ENCODE measurements at regions not wholly inside any gene's neighbourhood (a gene's known extent, or its start where the extent isn't known, plus 50 kb on each side); places are given as distances from the start of the nearest gene placed in this dataset.
"Not testable (repeated sequence)": the region's sequence is repeated elsewhere in the genome, so short reads cannot be mapped to it uniquely, and the experiment has no call there.

- 82 to 91% methylated on average over 6 of the region's 6 CpGs for WGBS, 2 donors
- no peak overlapping the region for H3K27ac ChIP-seq
- H3K4me3 ChIP-seq, result no peak overlapping the region
- H3K27me3 ChIP-seq, result no peaks in the 10 kb centered on the region
- intact Hi-C loops (cut with DNase I; ENCODE audit: low total_unique reads), result no loop called here
- H3K9me3 ChIP-seq, result no peaks in the 10 kb centered on the region
- H3K4me1 ChIP-seq, result no peaks in the 10 kb centered on the region
- TF ChIP-seq CTCF (IDR thresholded peaks at IDR 0.05), result no peak
- TF ChIP-seq POLR2A (IDR thresholded peaks at IDR 0.05), result no peak
- H3K36me3 ChIP-seq (ENCODE audit: low read depth, missing control alignments), result no peaks in the 10 kb centered on the region
- no peak for DNase-seq
Observed at GRCh38 chr13:109401891-109402290, 384.5 kb downstream of the IRS2 start.

GRCh38 chr13:109401307-109401706 lies 385.1 kb downstream of the IRS2 start:
- 57 to 68% methylated on average over 9 of the region's 9 CpGs for WGBS, 2 donors
- Histone ChIP-seq H3K9me3 (no peaks in the 10 kb centered on the region), H3K4me1 (no peaks in the 10 kb centered on the region), H3K27ac (no peak overlapping the region), H3K27me3 (no peaks in the 10 kb centered on the region), H3K36me3 (ENCODE audit: low read depth, missing control alignments) (no peaks in the 10 kb centered on the region), H3K4me3 (no peak overlapping the region)
- no peak for TF ChIP-seq CTCF (IDR thresholded peaks at IDR 0.05)
- TF ChIP-seq POLR2A (IDR thresholded peaks at IDR 0.05), result no peak
- intact Hi-C loops (cut with DNase I; ENCODE audit: low total_unique reads), result no loop called here
- no peak for DNase-seq

DNA sequence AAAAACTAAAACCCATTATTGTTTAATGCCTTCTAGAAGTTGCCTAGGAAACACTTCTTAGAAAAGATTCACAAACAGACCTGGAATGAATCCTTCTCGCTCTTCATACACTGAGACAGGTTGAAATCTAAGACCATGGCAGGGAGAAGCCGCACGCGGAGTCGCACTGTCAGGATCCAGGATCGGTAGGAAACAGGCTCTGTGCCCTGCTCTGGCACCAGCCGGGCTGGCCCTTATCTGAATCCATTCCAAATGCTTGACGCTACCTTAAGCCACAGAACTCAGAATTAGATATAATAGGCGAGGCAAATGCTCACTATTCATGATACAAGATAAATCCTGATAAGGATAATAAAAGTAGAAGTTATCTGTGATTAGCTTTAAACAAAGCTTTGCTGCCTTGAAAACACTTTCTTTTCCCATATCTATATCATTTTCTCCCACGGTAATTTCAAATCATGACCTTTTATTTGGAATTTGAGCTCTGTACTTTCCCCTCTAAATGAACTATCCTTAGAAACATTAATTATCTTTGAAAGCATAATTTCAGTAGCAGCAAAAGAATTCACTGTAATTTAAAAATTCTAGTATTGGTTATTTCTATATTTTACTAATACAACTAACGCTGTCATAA lies 385.6 kb downstream of the IRS2 start:
- no peak for DNase-seq
- no peak for TF ChIP-seq POLR2A (IDR thresholded peaks at IDR 0.05)
- TF ChIP-seq CTCF (IDR thresholded peaks at IDR 0.05), result no peak
- Histone ChIP-seq H3K4me3 (no peak overlapping the region), H3K36me3 (ENCODE audit: low read depth, missing control alignments) (no peaks in the 10 kb centered on the region), H3K27ac (no peak overlapping the region), H3K4me1 (no peaks in the 10 kb centered on the region), H3K9me3 (no peaks in the 10 kb centered on the region), H3K27me3 (no peaks in the 10 kb centered on the region)
- intact Hi-C loops (cut with DNase I; ENCODE audit: low total_unique reads), result no loop called here
- WGBS, 2 donors, result 58% methylated on average over 11 of the region's 11 CpGs

GRCh38 chr13:109400209-109400608 lies 386.2 kb downstream of the IRS2 start:
- H3K27ac ChIP-seq, result no peak overlapping the region
- H3K9me3 ChIP-seq, result no peaks in the 10 kb centered on the region
- WGBS, 2 donors, result 53 to 61% methylated on average over 11 of the region's 11 CpGs
- no peaks in the 10 kb centered on the region for H3K27me3 ChIP-seq
- no peak overlapping the region for H3K4me3 ChIP-seq
- no peaks in the 10 kb centered on the region for H3K36me3 ChIP-seq (ENCODE audit: low read depth, missing control alignments)
- intact Hi-C loops (cut with DNase I; ENCODE audit: low total_unique reads), result no loop called here
- DNase-seq, result no peak
- H3K4me1 ChIP-seq, result no peaks in the 10 kb centered on the region
- TF ChIP-seq POLR2A (IDR thresholded peaks at IDR 0.05) (no peak), CTCF (IDR thresholded peaks at IDR 0.05) (no peak)

DNA sequence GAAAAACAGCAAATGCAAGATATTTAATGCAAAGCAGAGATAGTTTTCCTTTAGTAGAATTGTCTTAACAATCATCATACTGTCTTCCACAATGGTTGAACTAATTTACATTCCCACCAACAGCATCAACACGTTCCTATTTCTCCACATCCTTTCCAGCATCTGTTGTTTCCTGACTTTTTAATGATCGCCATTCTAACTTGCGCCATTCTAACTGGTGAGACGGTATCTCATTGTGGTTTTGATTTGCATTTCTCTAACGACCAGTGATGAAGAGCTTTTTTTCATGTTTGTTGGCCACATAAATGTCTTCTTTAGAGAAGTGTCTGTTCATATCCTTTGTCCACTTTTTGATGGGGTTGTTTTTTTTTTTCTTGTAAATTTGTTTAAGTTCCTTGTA lies 388.3 kb downstream of the IRS2 start:
- H3K36me3 ChIP-seq (ENCODE audit: low read depth, missing control alignments); H3K27me3 ChIP-seq; intact Hi-C loops (cut with DNase I; ENCODE audit: low total_unique reads); DNase-seq; H3K4me1 ChIP-seq; H3K4me3 ChIP-seq; H3K9me3 ChIP-seq; H3K27ac ChIP-seq: not testable (repeated sequence)
- WGBS, 2 donors, result 81 to 88% methylated on average over 5 of the region's 5 CpGs
